Ishikawa (cell line): ENCODE measurements at regions not wholly inside any gene's neighbourhood (a gene's known extent, or its start where the extent isn't known, plus 50 kb on each side); places are given as distances from the start of the nearest gene placed in this dataset.

Source experiments
- CEBPB ChIP-seq: IDR thresholded peaks from 2 replicates; pipeline ENCODE4 v1.6.1; 2012
- CREB1 ChIP-seq: IDR thresholded peaks from 2 replicates; pipeline ENCODE4 v1.6.1; 2012; ENCODE audit warnings: low read depth
- EGR1 ChIP-seq: IDR thresholded peaks from 2 replicates; pipeline ENCODE4 v1.6.1; 2012
- EP300 ChIP-seq: IDR thresholded peaks from 2 replicates; pipeline ENCODE4 v1.6.1; 2012; ENCODE audit warnings: borderline replicate concordance
- FOXM1 ChIP-seq: IDR thresholded peaks from 2 replicates; pipeline ENCODE4 v1.6.1; 2012; ENCODE audit warnings: low read depth, borderline replicate concordance
- MAX ChIP-seq: IDR thresholded peaks from 2 replicates; pipeline ENCODE4 v1.6.1; 2012
- NFIC ChIP-seq: IDR thresholded peaks from 2 replicates; pipeline ENCODE4 v1.6.1; 2012
- RAD21 ChIP-seq: IDR thresholded peaks from 2 replicates; pipeline ENCODE4 v1.6.1; 2012; ENCODE audit warnings: low read depth
- REST ChIP-seq: IDR thresholded peaks from 2 replicates; pipeline ENCODE4 v1.6.1; 2012; ENCODE audit warnings: low read depth, mild to moderate bottlenecking
- TAF1 ChIP-seq: IDR thresholded peaks from 2 replicates; pipeline ENCODE4 v1.6.1; 2012; ENCODE audit warnings: low read depth, mild to moderate bottlenecking
- TCF12 ChIP-seq: IDR thresholded peaks from 2 replicates; pipeline ENCODE4 v1.6.1; 2012; ENCODE audit warnings: low read depth
- TEAD4 ChIP-seq: IDR thresholded peaks from 2 replicates; pipeline ENCODE4 v1.6.1; 2012
- USF1 ChIP-seq: IDR thresholded peaks from 2 replicates; pipeline ENCODE4 v1.6.1; 2012
- YY1 ChIP-seq: IDR thresholded peaks from 2 replicates; pipeline ENCODE4 v1.6.1; 2012; ENCODE audit warnings: low read depth
- ZBTB7A ChIP-seq: IDR thresholded peaks from 2 replicates; pipeline ENCODE4 v1.6.1; 2012; ENCODE audit warnings: low read depth

GRCh38 chr12:34401659-34402227, 379.4 kb downstream of the ALG10 start:
- TF ChIP-seq FOXM1 (no peak), MAX (no peak), CREB1 (no peak)

GRCh38 chr12:34402228-34402898, 380.1 kb downstream of the ALG10 start:
- no peak for TF ChIP-seq EGR1
- TF ChIP-seq RAD21: no peak
- TF ChIP-seq FOXM1: no peak
- TF ChIP-seq TCF12: no peak
- no peak for TF ChIP-seq CEBPB
- no peak for TF ChIP-seq CREB1
- TF ChIP-seq REST: no peak
- no peak for TF ChIP-seq EP300
- TF ChIP-seq YY1: no peak
- no peak for TF ChIP-seq USF1
- TF ChIP-seq TAF1: no peak
- TF ChIP-seq MAX: no peak
- TF ChIP-seq TEAD4: no peak
- TF ChIP-seq ZBTB7A: no peak
- TF ChIP-seq NFIC: no peak

- TF ChIP-seq EGR1 (no peak), CEBPB (no peak), USF1 (no peak), NFIC (no peak), REST (no peak), TEAD4 (no peak), FOXM1 (no peak), TAF1 (no peak), MAX (no peak), RAD21 (no peak), EP300 (no peak), TCF12 (no peak), YY1 (no peak)
Measured at GRCh38 chr12:34402899-34403705, 380.8 kb downstream of the ALG10 start.

GRCh38 chr12:34403706-34404376, 381.5 kb downstream of the ALG10 start:
- TF ChIP-seq CEBPB (no peak), EGR1 (no peak), TAF1 (no peak), TEAD4 (no peak), CREB1 (no peak), MAX (no peak), YY1 (no peak), TCF12 (no peak), NFIC (no peak), FOXM1 (no peak), RAD21 (no peak), EP300 (no peak), REST (no peak), ZBTB7A (no peak), USF1 (no peak)
